IPS-15b (cell line): ENCODE measurements at regions not wholly inside any gene's neighbourhood (a gene's known extent, or its start where the extent isn't known, plus 50 kb on each side); places are given as distances from the start of the nearest gene placed in this dataset.
"Not testable (repeated sequence)": the region's sequence is repeated elsewhere in the genome, so short reads cannot be mapped to it uniquely, and the experiment has no call there.

Experiments used
- H3K27me3 ChIP-seq: one replicate; pipeline ENCODE4 v1.6.1; 2013; ENCODE audit warnings: low read length; ENCODE audit not compliant: control insufficient read depth, insufficient read depth
- H3K36me3 ChIP-seq: one replicate; pipeline ENCODE4 v1.6.1; 2013; ENCODE audit warnings: low read length; ENCODE audit not compliant: control insufficient read depth, insufficient read depth
- H3K4me1 ChIP-seq: one replicate; pipeline ENCODE4 v1.6.1; 2013; ENCODE audit warnings: mild to moderate bottlenecking, low read length; ENCODE audit not compliant: control insufficient read depth, insufficient read depth
- H3K4me3 ChIP-seq: one replicate; pipeline ENCODE4 v1.5.1; 2013; ENCODE audit warnings: low read depth, low read length
- H3K9ac ChIP-seq: one replicate; pipeline ENCODE4 v1.6.1; 2013; ENCODE audit warnings: low read depth, mild to moderate bottlenecking, low read length
- H3K9me3 ChIP-seq: one replicate; pipeline ENCODE4 v1.6.1; 2013; ENCODE audit warnings: mild to moderate bottlenecking, low read length; ENCODE audit not compliant: control insufficient read depth, insufficient read depth

DNA sequence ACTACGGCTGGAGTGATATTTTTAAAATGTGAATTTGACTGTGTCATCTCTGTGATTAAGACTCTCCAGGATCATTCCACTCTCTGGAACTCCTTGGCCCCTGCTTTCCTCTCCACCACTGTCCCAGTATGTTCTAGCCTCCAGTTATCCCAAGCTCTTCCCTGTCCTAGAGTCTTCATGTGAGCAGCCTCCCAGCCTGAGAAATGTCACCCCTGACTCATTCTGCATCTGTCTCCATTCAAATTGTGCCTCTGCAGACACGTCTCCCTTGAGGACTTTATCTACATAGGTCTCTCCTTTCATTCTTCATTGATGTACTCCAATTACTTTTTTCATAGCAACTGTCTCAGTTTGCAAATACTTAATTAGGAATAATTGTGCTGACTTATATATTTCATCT lies 317.7 kb upstream of the ADAMTS9 start:
- Histone ChIP-seq H3K36me3 (no peaks in the 10 kb centered on the region), H3K27me3 (peaks cover 2% of the 10 kb centered on the region), H3K9me3 (no peaks in the 10 kb centered on the region), H3K4me3 (no peak overlapping the region), H3K4me1 (no peaks in the 10 kb centered on the region), H3K9ac (no peak overlapping the region)

DNA sequence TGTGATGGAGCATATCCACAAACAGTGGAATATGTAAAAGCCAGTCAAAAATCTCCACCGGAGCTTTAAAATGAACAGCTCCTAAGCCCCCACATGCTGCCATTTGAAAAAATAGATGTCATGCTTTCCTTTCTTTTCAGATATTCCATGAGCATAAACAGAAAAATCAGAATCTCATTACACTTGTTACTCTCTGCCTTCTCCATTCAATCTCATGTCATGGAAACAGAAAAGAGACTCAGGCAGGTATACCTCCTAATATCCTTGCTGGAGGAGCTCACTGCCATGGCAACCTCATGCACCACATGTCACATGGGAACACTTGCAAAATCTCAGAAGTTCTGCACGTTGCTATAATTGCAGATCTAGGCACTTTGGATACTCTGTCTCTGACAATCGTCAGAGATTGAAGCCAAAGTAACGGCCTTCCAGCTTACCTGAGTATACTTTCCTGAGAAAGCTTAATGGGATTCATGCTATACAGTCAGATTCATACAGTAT lies 317.0 kb upstream of the ADAMTS9 start:
- Histone ChIP-seq H3K4me1 (no peaks in the 10 kb centered on the region), H3K36me3 (no peaks in the 10 kb centered on the region), H3K27me3 (peaks cover 2% of the 10 kb centered on the region), H3K9ac (no peak overlapping the region), H3K4me3 (no peak overlapping the region), H3K9me3 (no peaks in the 10 kb centered on the region)

DNA sequence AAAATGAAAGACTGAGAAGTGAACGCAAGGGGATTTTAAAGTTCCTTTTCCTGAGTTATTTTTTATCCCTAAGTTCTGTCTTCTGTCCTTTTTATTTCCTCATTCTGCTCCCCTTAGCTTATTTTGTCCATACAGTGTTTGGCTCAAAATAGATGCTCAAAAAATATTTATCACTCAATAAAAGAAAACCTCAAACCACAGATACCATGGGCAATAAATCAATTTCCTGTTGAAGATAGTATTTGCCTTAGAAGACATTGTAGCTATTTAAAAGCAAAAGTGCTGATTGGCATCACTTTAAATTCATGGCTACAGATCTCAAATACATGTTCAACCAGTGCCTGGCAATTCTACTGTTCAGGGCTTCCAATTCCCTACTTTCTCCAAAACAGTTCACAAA lies 316.5 kb upstream of the ADAMTS9 start:
- H3K9ac ChIP-seq: no peak overlapping the region
- H3K9me3 ChIP-seq: no peaks in the 10 kb centered on the region
- peaks cover 2% of the 10 kb centered on the region for H3K27me3 ChIP-seq
- no peak overlapping the region for H3K4me3 ChIP-seq
- no peaks in the 10 kb centered on the region for H3K36me3 ChIP-seq
- H3K4me1 ChIP-seq: no peaks in the 10 kb centered on the region

DNA sequence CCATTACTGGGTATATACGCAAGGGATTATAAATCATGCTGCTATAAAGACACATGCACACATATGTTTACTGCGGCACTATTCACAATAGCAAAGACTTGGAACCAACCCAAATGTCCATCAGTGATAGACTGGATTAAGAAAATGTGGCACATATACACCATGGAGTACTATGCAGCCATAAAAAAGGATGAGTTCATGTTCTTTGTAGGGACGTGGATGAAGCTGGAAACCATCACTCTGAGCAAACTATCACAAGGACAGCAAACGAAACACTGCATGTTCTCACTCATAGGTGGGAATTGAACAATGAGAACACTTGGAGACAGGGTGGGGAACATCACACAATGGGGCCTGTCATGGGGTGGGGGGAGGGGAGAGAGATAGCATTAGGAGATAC lies 313.3 kb upstream of the ADAMTS9 start:
- not testable (repeated sequence) for H3K9ac ChIP-seq, H3K27me3 ChIP-seq, H3K4me3 ChIP-seq, H3K4me1 ChIP-seq, H3K36me3 ChIP-seq, H3K9me3 ChIP-seq

DNA sequence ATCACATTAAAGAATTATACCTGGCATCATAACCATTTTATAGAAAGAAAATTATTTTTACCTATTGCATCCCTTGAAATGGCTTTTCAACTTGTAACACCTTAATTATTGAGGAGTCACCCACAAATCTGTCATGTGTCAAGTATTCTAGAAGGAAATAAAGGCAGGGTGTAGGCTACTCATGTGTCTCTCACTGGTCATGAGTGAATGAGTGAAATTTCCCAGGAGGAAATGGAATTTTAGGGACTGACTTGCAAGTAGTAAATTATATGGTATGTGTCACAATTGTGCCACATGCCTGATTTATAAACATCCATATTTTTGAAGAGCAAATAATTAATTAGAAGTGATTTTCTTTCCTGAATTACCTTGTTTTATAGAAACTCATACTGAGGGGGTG lies 310.5 kb upstream of the ADAMTS9 start:
- Histone ChIP-seq H3K27me3 (no peaks in the 10 kb centered on the region), H3K9ac (no peak overlapping the region), H3K9me3 (no peaks in the 10 kb centered on the region), H3K4me1 (peaks cover 6% of the 10 kb centered on the region), H3K36me3 (no peaks in the 10 kb centered on the region), H3K4me3 (no peak overlapping the region)

DNA sequence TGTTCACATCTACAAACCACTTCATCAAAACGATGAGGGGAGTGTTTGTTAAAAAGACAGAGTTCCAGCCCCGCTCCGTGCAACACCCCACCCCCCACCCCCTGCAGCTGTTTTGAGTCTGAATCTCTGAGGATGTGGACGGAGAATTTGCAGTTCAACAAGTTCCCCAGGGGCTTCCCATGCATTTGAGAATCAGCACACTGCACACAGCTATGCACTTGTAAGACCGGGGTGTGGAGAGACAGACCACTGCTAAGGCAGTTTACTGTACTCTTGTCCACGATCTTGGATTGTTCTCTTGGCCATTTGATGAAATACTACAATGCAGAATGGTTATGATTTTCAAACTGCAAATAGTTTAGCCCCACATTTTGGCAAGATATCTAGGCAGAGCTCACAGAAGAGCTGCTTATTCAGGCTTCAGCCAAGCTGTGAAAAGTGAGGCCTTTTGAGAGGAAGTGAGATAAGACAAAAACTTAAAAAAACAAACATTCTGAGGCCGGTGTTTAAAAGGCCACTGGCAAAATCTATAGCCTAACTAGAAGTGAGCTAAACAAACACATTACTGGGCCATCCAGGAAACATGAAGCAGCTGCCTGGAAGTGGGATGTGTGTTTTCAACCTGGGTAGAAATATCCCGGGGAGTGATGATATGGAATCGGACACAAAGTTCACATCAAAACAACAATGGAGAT lies 308.2 kb upstream of the ADAMTS9 start:
- no peak overlapping the region for H3K4me3 ChIP-seq
- H3K9me3 ChIP-seq: no peaks in the 10 kb centered on the region
- H3K36me3 ChIP-seq: no peaks in the 10 kb centered on the region
- H3K27me3 ChIP-seq: no peaks in the 10 kb centered on the region
- no peak overlapping the region for H3K9ac ChIP-seq
- peaks cover 15% of the 10 kb centered on the region for H3K4me1 ChIP-seq

DNA sequence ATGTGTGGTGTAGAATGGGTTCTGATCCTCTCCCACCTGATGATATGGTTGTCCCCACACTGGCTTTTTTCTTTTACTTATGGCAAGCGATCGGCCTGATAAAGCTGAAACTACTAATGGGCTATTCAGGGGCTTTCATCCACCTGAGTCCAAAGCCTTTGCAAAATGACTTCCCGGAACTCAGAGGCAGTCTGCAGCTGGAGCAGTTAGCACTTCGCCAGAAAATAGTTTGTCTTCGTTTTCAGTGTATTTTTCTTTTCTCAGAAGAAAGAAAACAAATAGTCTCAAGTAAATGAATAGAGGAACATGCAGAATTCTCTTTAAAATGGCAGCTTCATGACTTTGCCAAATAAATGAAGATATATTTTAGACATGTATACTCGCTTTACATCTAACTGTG lies 306.0 kb upstream of the ADAMTS9 start:
- H3K4me1 ChIP-seq: peaks cover 15% of the 10 kb centered on the region
- H3K4me3 ChIP-seq: no peak overlapping the region
- no peaks in the 10 kb centered on the region for H3K9me3 ChIP-seq
- H3K9ac ChIP-seq: no peak overlapping the region
- no peaks in the 10 kb centered on the region for H3K27me3 ChIP-seq
- no peaks in the 10 kb centered on the region for H3K36me3 ChIP-seq

DNA sequence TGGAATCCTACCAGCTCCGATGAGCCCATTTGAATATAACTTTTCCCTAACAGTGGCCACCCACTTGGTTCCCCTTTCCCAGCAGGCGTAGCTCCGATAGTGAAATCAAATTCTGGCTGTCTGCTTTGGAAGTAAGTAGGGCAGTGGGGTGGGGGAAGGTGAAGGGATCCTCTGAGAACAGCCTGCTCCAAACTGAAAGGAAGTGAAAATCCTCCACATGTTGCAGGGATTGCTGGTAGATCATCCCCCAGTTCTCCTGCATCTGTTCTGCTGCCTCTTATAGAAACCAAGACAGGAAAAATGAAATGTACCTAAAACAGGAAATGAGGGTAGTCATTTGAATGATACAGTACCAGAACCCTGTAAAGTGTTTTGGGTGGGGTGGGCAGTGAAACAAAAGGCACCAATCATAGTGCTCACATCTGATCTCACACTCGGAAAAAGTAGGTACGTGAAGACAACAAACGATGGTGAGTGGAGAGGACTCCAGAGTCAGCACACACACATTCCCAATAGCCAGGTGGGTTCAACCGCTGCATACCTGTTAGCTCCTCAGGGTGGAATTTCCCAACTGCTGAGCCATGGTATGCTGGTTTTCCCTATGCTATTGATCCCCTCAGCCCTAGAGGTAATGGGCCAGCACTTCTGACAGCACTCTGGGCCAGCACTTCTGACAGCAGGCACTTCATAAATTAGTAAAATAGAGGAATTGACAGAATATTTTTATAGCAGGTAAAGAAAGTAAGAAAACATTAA lies 304.9 kb upstream of the ADAMTS9 start:
- H3K9ac ChIP-seq: no peak overlapping the region
- no peaks in the 10 kb centered on the region for H3K36me3 ChIP-seq
- H3K27me3 ChIP-seq: no peaks in the 10 kb centered on the region
- H3K4me1 ChIP-seq: peaks cover 15% of the 10 kb centered on the region
- no peaks in the 10 kb centered on the region for H3K9me3 ChIP-seq
- H3K4me3 ChIP-seq: no peak overlapping the region

DNA sequence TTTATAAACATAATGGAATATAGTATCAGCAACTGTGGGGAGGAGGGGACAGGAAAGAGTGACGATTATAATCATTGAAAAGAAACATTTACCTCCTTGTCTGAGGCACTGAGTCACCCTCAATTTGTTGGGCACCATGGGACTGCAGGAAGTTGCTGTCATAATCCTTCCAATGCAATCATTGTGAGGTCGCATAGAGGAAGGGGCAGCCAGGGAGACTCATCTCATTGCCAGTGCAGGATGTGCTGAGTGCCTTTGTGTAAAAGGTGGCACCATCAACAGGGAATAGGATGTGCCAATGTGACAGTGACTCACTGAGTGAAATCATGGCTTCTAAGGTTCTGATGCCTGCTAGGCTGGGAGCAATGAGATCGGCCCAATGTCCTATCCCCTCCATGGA lies 300.4 kb upstream of the ADAMTS9 start:
- Histone ChIP-seq H3K9me3 (no peaks in the 10 kb centered on the region), H3K4me3 (no peak overlapping the region), H3K9ac (no peak overlapping the region), H3K4me1 (peaks cover 9% of the 10 kb centered on the region), H3K27me3 (no peaks in the 10 kb centered on the region), H3K36me3 (no peaks in the 10 kb centered on the region)

DNA sequence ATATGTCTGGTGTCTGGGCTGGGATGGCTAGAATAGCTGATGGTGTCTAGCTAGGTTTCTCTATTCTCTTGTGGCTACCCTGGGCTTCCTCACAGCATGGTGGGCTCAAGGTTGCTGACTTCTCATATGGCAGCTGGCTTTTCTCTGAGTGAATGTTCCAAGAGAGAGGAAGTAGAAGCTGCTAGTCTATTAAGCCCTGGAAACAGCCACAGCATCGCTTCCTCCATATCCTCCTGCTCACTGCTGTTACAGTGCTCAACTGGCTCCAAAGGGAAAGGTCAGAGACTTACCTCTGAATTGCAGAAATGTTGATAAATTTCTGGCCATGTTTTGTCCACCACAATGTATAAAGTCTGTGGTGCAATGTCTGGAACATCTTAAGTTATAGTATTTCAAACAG lies 299.9 kb upstream of the ADAMTS9 start:
- Histone ChIP-seq H3K9me3 (no peaks in the 10 kb centered on the region), H3K27me3 (no peaks in the 10 kb centered on the region), H3K4me1 (peaks cover 6% of the 10 kb centered on the region), H3K36me3 (no peaks in the 10 kb centered on the region), H3K4me3 (no peak overlapping the region), H3K9ac (no peak overlapping the region)

DNA sequence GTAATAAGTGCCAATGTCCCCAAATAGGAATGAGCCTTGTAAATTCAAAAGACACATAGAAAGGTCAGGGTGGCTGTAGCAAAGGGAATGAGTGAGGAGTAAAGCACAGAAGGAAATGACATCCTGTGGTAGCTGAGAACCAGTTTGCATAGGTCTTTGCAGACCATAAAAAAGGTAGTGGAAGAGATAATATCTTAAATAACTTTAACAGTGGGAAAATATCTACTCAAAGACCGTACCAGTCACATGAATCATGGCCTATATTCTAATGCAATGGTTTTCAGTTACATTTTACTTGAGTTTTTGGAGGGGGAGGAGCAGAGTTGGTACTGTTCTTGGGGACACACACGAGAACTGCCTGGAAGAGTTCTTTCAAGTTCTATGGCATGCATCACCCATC lies 297.3 kb upstream of the ADAMTS9 start:
- Histone ChIP-seq H3K4me1 (no peaks in the 10 kb centered on the region), H3K4me3 (no peak overlapping the region), H3K36me3 (no peaks in the 10 kb centered on the region), H3K9ac (no peak overlapping the region), H3K27me3 (no peaks in the 10 kb centered on the region), H3K9me3 (no peaks in the 10 kb centered on the region)
